H1 (cell line): ENCODE measurements at regions not wholly inside any gene's neighbourhood (a gene's known extent, or its start where the extent isn't known, plus 50 kb on each side); places are given as distances from the start of the nearest gene placed in this dataset.

Source experiments
- CHD7 ChIP-seq: fragments of 300-600 bp; sonication (generic); IDR thresholded peaks from 2 replicates; pipeline ENCODE4 v1.7.1; 2012; ENCODE audit warnings: low read length, moderate library complexity, mild to moderate bottlenecking, inconsistent platforms; ENCODE audit not compliant: insufficient replicate concordance
- EP300 ChIP-seq, 2 experiments: IDR thresholded peaks; 1 replicate in 1 of 2; 2 replicates in 1 of 2; pipeline ENCODE4 v1.6.1; 2011 to 2012; ENCODE audit warnings: low read depth in 2 of 2, low read length in 2 of 2, mild to moderate bottlenecking in 2 of 2, borderline replicate concordance in 1 of 2, inconsistent platforms in 1 of 2, moderate library complexity in 1 of 2
- KDM5A ChIP-seq: fragments of 200-600 bp; IDR thresholded peaks from 2 replicates; pipeline ENCODE4 v1.7.1; 2012; ENCODE audit warnings: mild to moderate bottlenecking, low read length, inconsistent platforms, mixed read lengths
- MAX ChIP-seq: IDR thresholded peaks from 2 replicates; pipeline ENCODE4 v1.6.1; 2012; ENCODE audit warnings: inconsistent platforms
- RAD21 ChIP-seq, 2 experiments: IDR thresholded peaks in 1 of 2; conservative IDR thresholded peaks in 1 of 2; 2 replicates each; pipeline ENCODE4 v1.6.1; 2011; ENCODE audit warnings: low read depth in 2 of 2, low read length in 2 of 2, improper control_type of control experiment in 1 of 2, inconsistent platforms in 1 of 2, mild to moderate bottlenecking in 1 of 2, moderate library complexity in 1 of 2
- RXRA ChIP-seq: IDR thresholded peaks from 2 replicates; pipeline ENCODE4 v1.6.1; 2011; ENCODE audit warnings: low read depth, mild to moderate bottlenecking, low read length, moderate library complexity; ENCODE audit not compliant: insufficient read depth
- SIN3A ChIP-seq, 2 experiments: IDR thresholded peaks in 1 of 2; conservative IDR thresholded peaks in 1 of 2; 2 replicates each; pipeline ENCODE4 v1.6.1; 2011 to 2012; ENCODE audit warnings: low read length in 2 of 2, improper control_type of control experiment in 1 of 2, low read depth in 1 of 2, mild to moderate bottlenecking in 1 of 2
- SP1 ChIP-seq: IDR thresholded peaks from 2 replicates; pipeline ENCODE4 v1.6.1; 2011; ENCODE audit warnings: low read depth, low read length

GRCh38 chr6:151695156-151695555 is 112.3 kb upstream of the ESR1 start:
- TF ChIP-seq SIN3A (conservative IDR thresholded peaks at IDR 0.05 in 1 of 2, IDR thresholded peaks at IDR 0.05 in 1 of 2; ENCODE audit: low read depth in 1 of 2, low read length in 2 of 2) = no peak
- TF ChIP-seq MAX = no peak
- no peak for TF ChIP-seq CHD7
- no peak for TF ChIP-seq RXRA
- TF ChIP-seq RAD21 (IDR thresholded peaks at IDR 0.05 in 1 of 2, conservative IDR thresholded peaks at IDR 0.05 in 1 of 2; ENCODE audit: low read depth in 2 of 2, low read length in 2 of 2) = no peak
- no peak for TF ChIP-seq EP300 (IDR thresholded peaks at IDR 0.05; ENCODE audit: borderline replicate concordance in 1 of 2, low read depth in 2 of 2, low read length in 2 of 2)
- no peak for TF ChIP-seq SP1
- no peak for TF ChIP-seq KDM5A
